Fibroblast of mammary gland (primary cell): ENCODE measurements at regions not wholly inside any gene's neighbourhood (a gene's known extent, or its start where the extent isn't known, plus 50 kb on each side); places are given as distances from the start of the nearest gene placed in this dataset.

ENCODE experiments used
- DNase-seq: peaks from one replicate; pipeline ENCODE4 v3.0.0-alpha.2; 2010; ENCODE audit warnings: low read depth
- H3K4me3 ChIP-seq: 2 replicates; pipeline ENCODE4 v1.5.1; 2011; ENCODE audit warnings: low read depth, mild to moderate bottlenecking, low read length, moderate library complexity; ENCODE audit not compliant: control insufficient read depth
- TF ChIP-seq, protein P1 (sequence below): conservative IDR thresholded peaks from 2 replicates; pipeline ENCODE4 v1.5.1; 2011; ENCODE audit warnings: low read depth, low read length, inconsistent platforms; ENCODE audit not compliant: control insufficient read depth, insufficient read depth

- DNase-seq, result no peak
- H3K4me3 ChIP-seq, result no peak overlapping the region
- TF ChIP-seq, protein P1, sequence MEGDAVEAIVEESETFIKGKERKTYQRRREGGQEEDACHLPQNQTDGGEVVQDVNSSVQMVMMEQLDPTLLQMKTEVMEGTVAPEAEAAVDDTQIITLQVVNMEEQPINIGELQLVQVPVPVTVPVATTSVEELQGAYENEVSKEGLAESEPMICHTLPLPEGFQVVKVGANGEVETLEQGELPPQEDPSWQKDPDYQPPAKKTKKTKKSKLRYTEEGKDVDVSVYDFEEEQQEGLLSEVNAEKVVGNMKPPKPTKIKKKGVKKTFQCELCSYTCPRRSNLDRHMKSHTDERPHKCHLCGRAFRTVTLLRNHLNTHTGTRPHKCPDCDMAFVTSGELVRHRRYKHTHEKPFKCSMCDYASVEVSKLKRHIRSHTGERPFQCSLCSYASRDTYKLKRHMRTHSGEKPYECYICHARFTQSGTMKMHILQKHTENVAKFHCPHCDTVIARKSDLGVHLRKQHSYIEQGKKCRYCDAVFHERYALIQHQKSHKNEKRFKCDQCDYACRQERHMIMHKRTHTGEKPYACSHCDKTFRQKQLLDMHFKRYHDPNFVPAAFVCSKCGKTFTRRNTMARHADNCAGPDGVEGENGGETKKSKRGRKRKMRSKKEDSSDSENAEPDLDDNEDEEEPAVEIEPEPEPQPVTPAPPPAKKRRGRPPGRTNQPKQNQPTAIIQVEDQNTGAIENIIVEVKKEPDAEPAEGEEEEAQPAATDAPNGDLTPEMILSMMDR, result no peak
These were observed 51.5 kb upstream of the GRM3 start for GRCh38 chr7:86592185-86592584.

DNA sequence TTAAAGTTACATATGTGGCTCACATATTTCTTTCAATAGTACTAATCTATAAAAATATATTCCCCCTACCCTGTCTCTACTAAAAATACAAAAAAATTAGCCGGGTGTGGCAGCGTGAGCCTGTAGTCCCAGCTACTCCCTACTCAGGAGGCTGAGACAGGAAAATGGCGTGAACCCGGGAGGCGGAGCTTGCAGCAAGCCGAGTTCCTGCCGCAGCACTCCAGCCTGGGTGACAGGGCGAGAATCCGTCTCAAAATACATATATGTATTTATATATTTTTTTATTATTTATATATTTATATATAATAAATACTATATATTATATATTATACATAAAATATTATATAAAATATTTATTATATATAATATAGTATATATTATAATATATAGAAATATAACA, 69.7 kb upstream of the GRM3 start:
- no peak for DNase-seq
- TF ChIP-seq, protein P1, result no peak
- no peak overlapping the region for H3K4me3 ChIP-seq

DNA sequence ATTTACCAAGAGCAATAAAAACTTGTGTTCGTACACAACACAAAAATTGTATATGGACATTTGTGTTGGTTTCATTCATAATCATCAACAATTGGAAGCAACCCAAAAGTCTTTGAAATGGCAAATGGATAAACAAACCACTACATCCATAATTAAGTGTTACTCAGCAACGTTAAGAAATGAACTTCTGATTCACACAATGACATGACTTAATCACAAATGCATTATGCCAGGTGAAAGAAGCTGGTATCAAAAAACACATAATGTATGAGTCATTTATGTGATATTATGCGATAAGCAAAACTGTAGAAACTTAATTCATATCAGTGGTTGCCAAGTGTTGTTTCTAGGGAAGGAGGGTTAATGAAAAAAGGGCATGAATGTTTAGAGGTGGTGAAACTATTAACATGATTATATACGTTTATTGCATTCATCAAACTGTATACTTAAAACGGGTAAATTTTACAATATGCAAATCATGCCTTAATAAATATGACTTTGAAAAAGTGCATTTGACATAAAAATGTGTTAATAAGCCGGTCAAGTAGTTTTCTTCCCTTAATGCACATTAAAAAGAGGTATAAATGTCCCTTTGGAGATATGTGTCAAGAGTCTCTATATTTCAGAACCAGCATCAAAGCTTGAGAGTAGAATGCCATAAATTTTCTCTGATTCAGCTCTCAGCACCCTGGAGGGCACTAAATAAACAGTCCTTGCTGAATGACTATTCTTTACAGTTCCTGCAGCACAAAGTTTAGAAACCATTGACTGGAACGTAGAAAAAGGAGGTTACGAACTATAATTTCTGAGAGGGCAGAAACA, 84.8 kb upstream of the GRM3 start:
- DNase-seq, result no peak
- H3K4me3 ChIP-seq, result no peak overlapping the region
- TF ChIP-seq, protein P1, result no peak

DNA sequence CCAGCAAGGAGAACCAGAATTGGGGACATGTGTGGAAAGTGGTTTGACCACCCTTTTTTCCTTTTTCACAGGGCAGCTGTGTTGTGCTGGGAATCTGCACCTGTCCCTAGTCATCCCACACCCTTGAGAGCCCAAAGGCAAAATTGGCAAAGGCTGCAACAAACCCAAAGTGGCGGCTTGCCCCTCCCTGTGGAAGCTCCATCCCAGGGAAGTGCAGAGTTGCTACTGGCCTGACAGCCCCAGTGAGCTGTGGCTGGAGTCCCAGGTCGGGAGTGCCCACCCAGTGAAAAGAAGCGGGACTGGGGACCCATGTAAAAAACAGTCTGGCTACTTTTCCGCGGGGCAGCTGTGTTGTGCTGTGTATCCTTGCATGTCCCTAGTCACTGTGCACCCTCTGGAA, 109.1 kb upstream of the GRM3 start:
- no peak overlapping the region for H3K4me3 ChIP-seq
- TF ChIP-seq, protein P1, result no peak
- DNase-seq, result no peak

DNA sequence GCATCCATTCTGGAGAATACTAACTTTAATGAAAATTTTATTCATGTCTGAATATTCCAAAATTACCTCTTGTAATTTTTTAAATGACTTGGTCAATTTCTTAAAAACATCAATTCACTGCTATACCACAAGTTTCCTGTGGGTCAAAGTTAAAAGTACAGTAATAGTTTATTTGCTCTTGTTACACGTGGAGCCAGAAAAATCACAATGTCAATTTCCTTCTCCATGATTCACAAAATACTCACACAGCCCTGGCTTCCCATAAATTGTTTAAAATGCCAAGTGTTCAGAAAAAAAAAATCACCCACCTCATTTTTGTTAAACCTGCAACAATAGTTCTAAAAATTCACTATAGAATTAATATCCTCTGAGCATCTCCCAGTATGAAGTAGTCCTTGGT, 139.5 kb upstream of the GRM3 start:
- DNase-seq, result no peak
- TF ChIP-seq, protein P1, result no peak
- H3K4me3 ChIP-seq, result no peak overlapping the region

DNA sequence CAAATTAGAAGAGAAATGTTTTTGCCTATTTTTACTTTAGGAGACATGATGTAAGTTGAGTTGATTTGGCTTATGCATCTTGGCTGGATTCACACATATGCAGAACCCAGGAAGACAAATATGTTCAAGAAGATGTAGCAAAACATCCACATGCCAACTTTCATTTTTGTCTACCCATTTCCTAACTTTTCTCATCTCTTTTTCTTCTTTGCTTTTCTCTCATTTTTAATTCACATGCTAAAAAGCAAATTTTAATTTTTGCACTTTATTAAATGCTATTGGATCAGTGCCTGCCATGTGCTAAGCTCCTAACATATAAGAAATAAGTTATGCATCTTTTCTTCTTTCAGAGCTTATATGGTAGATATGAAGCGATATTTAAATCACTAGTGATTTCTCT, 143.7 kb upstream of the GRM3 start:
- no peak overlapping the region for H3K4me3 ChIP-seq
- TF ChIP-seq, protein P1, result no peak
- no peak for DNase-seq
